NB4 (cell line): ENCODE measurements at regions not wholly inside any gene's neighbourhood (a gene's known extent, or its start where the extent isn't known, plus 50 kb on each side); places are given as distances from the start of the nearest gene placed in this dataset.

Experiments used
- DNase-seq: peaks from one replicate; pipeline ENCODE4 v3.0.0; 2010; ENCODE audit warnings: low read depth
- H3K4me3 ChIP-seq: one replicate; pipeline ENCODE4 v1.5.1; 2011; ENCODE audit warnings: mild to moderate bottlenecking, low read depth, low read length, moderate library complexity
- MYC ChIP-seq: IDR thresholded peaks from 2 replicates; pipeline ENCODE4 v1.6.1; 2011; ENCODE audit warnings: low read depth, low read length
- POLR2A ChIP-seq: IDR thresholded peaks from 2 replicates; pipeline ENCODE4 v1.6.1; 2011; ENCODE audit warnings: mild to moderate bottlenecking; ENCODE audit not compliant: insufficient read length; ENCODE audit errors: extremely low read depth
- TF ChIP-seq, protein P1 (sequence below): IDR thresholded peaks from 2 replicates; pipeline ENCODE4 v1.6.1; 2011; ENCODE audit warnings: low read depth, low read length
- TF ChIP-seq, protein P2 (sequence below): IDR thresholded peaks from one replicate; pipeline ENCODE4 v1.5.1; 2012; ENCODE audit warnings: low read depth, low read length

DNA sequence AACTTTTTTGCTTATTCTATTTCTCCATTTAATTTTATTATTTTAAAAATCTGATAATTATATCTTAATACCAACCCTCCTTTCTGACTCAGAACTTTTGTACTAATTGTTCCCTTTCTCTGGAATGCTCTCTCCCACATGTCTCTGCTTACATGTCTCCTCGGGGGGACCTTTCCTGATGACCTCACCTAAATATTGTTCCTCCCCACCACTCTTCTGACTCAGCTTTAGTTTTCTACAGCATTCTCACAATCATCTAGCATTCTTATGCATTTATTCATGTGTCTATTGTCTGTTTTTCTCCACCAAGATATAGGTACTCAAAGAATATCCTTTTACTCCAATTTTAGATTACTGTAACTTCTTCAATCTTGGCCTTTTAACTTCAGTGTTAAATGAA is 128.7 kb downstream of the MSL3 start:
- H3K4me3 ChIP-seq: no peak overlapping the region
- DNase-seq: no peak
- TF ChIP-seq MYC (no peak), POLR2A (no peak)
- TF ChIP-seq, protein P1, sequence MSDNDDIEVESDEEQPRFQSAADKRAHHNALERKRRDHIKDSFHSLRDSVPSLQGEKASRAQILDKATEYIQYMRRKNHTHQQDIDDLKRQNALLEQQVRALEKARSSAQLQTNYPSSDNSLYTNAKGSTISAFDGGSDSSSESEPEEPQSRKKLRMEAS: no peak
- TF ChIP-seq, protein P2, sequence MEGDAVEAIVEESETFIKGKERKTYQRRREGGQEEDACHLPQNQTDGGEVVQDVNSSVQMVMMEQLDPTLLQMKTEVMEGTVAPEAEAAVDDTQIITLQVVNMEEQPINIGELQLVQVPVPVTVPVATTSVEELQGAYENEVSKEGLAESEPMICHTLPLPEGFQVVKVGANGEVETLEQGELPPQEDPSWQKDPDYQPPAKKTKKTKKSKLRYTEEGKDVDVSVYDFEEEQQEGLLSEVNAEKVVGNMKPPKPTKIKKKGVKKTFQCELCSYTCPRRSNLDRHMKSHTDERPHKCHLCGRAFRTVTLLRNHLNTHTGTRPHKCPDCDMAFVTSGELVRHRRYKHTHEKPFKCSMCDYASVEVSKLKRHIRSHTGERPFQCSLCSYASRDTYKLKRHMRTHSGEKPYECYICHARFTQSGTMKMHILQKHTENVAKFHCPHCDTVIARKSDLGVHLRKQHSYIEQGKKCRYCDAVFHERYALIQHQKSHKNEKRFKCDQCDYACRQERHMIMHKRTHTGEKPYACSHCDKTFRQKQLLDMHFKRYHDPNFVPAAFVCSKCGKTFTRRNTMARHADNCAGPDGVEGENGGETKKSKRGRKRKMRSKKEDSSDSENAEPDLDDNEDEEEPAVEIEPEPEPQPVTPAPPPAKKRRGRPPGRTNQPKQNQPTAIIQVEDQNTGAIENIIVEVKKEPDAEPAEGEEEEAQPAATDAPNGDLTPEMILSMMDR: no peak

DNA sequence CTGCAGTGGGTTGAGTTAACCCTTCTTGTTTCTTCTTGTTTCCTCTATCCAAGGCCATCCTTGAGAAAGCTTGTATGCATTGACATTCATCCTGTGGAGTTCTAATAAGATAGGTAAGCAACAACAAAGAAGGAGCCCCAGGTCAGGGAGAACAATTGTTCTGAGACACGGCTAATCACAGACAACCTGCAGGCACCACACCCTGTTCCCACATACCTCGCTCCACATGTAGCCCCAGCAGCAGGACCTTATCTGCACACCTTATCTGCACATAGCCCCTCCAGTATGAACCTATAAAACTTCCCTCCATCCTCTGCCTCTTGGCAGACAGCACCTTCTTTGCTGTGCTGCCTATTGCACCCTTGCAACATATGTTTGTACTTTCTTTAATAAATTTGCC is 129.1 kb downstream of the MSL3 start:
- no peak overlapping the region for H3K4me3 ChIP-seq
- no peak for DNase-seq
- TF ChIP-seq, protein P1: no peak
- TF ChIP-seq, protein P2: no peak
- TF ChIP-seq MYC: no peak
- no peak for TF ChIP-seq POLR2A

DNA sequence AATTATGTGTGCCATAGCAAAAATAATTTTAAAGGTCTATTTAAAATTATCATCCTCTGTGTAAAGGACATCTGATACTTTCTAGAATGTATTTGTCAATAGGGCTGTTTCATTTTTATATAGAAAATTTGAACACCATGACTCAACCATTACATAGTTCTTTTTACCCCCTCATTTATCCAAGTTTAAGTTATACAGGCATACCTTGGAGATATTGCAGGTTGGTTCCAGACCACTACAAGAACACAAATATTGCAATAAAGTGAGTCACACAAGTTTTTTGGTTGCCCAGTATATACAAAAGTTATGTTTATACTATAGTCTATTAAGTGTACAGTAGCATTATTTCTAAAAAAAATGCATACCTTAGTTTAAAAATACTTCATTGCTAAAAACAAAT is 130.4 kb downstream of the MSL3 start:
- DNase-seq: no peak
- H3K4me3 ChIP-seq: no peak overlapping the region
- no peak for TF ChIP-seq MYC
- TF ChIP-seq, protein P2: no peak
- TF ChIP-seq, protein P1: no peak
- no peak for TF ChIP-seq POLR2A

DNA sequence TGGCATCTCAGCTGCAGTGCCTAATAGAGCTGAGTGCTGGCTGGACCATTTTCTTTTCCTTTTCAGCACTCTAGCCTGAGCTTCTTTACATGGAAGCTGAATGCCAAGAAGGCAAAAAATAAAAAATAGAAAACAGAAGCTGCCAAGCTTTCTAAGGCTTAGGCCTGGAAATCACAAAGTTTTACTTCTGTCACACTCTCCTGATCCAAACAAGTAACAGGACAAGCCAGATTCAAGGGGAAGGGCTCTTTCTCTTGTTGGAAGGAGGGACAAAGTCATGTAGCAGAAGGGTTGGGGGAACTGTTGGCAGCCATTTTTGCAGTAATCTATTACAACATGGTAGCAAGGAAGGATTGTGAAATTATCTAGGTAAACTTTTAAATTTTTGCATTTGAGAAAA is 131.8 kb downstream of the MSL3 start:
- DNase-seq: no peak
- TF ChIP-seq, protein P1: no peak
- TF ChIP-seq, protein P2: no peak
- no peak for TF ChIP-seq POLR2A
- no peak overlapping the region for H3K4me3 ChIP-seq

DNA sequence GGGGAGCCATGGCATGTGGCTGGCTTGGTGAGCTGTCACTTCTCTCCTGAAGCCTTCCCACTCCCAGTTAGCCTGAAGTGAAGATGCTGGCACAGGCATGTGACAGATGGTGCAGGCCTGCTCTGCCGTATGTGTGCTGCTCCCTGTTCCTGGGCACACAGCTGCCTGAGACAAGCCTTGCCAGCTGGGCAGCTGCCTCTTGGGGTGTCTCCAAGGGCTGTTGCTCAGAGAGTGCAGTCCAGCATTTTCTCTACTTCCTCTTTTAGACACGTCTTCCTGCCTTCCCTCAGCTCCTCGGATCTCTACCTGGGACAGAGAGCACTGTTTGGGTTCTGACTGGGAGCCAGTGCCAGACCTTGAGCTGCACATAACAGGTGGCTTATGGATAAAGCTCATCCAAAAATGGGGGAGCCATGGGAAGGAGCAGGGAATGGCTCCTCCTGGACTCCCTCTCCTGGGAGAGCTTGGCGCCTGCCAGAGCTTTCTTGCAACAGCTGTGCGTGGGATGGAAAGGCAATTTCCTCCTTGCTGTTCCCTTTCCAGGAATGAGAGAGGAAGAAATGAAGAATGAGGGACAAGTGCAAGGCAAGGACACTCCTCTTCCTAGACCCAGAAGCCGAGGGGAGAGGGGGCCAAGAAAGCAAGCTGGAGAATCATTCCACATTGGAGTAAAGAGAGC is 132.9 kb downstream of the MSL3 start:
- DNase-seq: peak; percentile 8
- H3K4me3 ChIP-seq: no peak overlapping the region
- TF ChIP-seq, protein P2: no peak
- TF ChIP-seq, protein P1: no peak
- TF ChIP-seq POLR2A (no peak), MYC (no peak)
